Activated effector memory CD4-positive, alpha-beta T cell treated with anti-CD3 and anti-CD28 coated beads, Interleukin-2, amount 50 U/mL, for 16 hours (primary cell): ENCODE measurements at regions not wholly inside any gene's neighbourhood (a gene's known extent, or its start where the extent isn't known, plus 50 kb on each side); places are given as distances from the start of the nearest gene placed in this dataset.
A peak's percentile ranks its signal among the peaks of the same experiment; 100 is the strongest.

ENCODE experiments used
- DNase-seq: peaks from one replicate; pipeline ENCODE4 v3.0.0-alpha.2; 2020

DNA sequence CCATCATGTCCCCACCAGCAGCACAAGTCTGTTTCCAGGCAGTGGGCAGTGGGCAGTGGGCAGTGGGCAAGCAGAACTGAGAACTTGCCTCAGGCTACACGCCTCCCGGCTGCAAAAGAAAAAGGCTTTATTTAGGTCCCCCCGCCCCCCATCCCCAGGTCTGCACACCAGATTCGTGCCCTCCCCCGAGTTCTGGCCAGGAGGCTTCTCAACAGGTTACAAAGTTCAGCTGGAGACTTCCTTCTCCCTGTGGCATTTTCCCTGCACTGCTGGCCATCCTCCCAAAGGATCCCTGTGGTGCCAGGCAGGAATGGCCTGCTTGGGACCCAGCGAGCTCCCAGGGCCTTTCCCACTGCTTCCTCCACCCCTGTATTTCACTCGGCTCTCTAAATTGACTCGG is 97.0 kb upstream of the TRIM2 start:
- DNase-seq = no peak

DNA sequence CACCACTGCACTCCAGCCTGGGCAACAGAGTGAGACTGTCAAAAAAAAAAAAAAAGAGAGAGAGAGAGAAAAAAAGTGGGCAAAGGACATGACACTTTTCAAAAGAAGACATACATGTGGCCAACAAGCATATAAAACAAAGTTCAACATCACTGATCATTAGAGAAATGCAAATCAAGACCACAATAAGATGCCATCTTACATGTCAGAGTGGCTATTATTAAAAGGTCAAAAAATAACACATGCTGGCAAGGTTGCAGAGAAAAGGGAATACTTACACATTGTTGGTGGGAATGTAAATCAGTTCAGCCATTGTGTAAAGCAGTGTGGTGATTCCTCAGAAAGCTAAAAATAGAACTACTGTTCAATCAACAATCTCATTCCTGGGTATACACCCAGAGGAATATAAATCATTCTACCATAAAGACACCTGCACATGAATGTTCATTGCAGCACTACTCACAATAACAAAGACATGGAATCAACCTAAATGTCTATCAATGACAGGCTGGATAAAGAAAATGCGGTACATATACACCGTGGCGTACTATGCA is 94.9 kb upstream of the TRIM2 start:
- no peak for DNase-seq

DNA sequence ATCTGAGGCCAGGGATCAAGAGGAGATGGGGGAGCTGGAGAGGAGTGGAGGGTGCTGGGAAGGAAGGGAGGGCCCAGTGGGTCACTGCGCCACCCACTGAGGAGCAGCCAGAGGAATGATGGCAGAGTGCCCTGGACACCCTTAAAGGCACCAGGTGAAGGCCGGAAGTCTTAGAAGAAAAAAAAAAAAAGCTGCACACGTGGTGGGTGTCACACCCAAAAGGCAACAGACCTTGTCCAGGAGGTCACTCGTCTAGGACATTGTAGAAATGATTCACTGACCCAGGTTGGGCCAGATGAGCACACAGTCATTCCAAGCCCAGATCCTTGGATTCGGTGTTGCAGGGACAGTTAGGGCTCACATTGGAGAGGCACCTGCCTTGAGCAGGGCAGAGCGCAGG is 93.5 kb upstream of the TRIM2 start:
- no peak for DNase-seq

DNA sequence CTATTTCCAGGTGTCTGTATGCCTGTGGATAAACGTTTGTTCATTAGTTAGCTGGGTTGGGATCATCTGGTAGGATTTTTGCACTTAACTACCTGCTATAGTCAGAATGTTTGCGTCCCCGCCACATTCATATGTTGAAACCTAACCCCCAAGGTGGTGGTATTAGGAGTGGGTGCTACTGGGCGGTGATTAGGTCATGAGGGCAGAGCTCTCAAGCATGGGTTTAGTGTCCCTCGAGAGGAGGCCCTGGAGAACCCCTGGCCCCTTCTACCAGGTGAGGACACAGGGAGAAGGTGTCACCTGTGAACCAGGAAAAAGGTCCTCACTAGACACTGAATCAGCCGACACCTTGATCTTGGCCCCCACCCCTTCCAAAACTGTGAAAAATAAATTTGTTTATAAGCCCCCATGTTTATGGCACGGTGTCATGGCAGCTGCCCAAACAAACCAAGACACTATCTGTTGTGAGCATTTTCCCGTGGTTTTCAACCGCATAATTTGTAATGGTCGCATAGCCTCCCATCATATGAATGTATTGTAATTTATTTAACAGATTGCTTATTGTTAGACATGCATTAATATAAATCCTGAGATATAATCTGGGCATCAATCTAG is 92.7 kb upstream of the TRIM2 start:
- DNase-seq = no peak

DNA sequence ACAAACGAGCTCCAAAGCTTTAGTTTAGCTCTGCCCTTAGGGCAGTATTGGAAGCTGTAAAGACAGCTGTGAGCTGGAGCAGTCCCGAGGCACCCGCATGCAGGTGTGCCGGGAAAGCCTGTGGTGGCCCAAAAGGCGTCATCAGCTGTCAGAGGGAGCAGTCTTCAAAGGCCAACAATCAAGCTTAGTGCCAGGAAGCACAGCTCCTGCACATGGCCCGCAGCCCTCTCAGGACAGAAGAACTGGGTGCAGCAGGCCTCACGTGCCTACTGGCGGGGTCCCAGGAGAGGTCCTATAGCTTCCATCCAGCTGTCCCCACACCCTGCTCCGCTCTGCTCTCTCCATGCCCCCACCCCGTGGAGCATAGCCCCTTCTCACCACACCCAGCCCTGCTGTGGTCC is 92.2 kb upstream of the TRIM2 start:
- DNase-seq = no peak

DNA sequence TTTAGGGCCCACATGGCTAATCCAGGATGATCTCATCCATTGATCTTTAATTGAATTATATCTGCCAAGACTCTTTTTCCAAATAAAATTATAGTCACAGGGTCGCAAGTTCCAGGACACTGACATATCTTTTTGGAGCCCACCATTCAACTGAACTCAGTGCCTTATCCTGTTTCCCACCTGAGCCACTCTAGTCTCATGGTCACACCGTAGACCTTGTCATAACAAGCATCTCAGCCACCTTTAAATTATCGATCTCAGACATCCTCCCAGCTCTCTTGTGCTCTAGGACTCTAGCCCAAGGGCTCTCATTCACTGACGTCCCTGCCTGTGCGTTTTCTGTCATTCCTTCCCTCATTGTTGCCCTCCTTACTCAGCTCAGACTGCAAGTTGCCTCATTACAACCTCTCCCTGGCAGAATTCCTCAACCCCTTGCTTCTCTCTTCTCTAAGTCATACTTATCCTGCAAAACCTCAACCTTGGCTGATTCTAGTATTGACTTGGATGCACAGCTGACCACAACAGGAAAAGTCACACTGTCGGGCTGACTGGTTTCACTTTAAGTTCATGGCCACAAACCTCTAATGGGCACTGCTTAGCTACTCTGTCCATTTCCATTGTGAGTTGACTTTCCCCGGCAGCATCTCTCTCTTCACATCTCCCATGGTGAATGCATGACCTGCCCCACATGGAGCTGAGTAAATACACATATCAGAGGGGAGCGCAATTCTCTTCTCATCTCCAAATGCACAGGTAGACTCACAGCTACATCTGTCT is 91.0 kb upstream of the TRIM2 start:
- no peak for DNase-seq

DNA sequence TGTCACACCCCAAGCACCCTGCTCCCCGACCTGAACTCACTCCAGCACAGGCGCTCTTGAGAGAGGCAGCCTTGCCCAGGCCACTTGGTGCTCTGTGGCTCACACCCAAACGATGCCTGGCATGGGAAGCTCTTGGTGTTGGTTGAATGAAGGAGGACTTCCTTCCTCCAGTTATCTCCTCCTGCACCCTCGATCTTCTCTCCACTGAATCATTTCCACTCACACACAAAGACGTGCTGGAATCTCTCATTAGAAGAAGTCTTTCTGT is 90.5 kb upstream of the TRIM2 start:
- DNase-seq = no peak

DNA sequence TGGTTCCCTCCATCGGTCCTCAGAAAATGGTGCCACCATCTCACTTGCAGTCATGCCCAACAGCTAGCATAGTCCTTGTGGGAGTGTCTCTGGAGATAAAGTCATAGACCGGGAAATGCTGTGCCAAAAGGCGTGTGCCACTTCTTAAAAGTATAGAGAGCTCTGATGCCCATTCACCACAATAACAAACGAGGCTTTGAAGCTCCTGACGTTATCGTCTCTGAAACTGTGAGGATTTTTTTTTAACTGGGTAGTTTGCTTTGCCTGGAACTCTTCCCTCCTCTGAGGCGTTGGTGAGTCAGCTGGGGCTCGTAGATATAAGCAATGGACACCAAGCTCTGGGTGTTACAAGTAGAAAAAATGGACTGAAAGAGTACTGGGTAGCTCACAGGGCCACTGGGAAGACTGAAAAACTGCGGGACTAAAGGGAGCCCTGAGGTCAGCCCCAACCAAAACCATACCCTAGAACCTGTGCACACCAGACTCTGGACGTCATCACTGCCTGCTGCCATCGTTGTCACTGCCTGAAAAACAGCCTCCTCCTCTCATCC is 89.4 kb upstream of the TRIM2 start:
- peak; percentile 77 for DNase-seq

DNA sequence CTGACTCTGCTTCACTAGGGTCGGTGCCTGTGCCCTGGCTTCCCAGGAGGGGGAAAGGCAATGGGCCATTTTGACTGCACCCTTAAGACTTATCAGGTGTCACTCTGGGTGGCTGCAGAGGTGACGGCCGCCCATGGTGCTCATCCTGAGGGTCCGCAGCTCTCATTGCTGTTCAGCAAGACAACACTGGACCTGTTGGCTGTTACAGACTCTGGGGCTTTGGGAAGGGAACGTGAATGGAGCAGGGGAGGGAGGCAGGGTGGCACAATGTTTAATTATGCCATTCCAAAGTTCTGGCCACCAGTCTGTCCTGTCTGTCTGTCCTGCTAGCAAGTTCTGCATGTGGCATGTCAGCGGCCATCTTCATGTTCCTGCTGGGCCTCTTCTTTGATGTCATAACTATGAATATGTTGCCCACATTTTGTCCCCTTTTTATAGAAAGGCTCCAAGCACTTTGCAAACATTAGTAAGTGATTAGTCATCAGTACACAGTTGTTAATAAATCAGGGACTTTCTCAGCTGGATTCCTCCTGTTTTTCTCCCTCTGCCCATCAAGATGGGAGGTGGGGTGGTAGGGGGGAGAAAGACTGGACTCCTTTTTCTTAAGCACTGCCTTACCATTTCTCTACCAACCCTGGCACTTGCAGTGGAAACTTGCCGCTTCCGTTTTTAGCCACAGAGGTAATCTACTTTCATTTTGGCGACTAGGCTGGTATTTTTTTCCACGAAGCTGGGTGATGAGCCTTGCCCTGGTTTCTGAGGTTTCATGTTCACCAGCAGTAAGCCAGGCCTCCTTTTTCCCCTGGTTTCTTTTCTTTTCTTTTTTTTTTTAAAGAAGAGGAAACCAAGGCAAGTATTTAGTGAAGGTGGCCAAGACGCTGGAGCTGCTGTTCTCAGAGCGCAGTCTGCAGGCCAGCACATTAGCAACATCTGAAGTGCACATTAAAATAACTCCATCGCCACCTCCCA is 88.6 kb upstream of the TRIM2 start:
- DNase-seq = peak; percentile 89

DNA sequence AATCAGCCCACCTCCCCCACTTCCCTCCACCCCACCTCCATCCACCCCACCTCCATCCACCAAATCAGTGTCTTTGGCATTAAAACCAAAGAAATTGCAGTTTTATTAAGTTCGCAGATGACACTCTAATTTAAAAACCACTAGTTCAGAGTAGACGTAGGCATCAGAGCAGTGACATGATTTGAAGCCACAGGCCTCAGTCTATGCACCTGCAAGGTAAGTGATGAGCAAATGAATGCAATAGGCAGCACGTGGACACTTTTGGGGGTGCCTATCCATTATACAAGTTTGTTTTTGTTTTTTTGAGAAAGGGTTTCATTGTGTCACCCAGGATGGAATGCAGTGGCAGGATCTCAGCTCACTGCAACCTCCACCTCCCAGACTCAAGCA is 88.0 kb upstream of the TRIM2 start:
- no peak for DNase-seq

DNA sequence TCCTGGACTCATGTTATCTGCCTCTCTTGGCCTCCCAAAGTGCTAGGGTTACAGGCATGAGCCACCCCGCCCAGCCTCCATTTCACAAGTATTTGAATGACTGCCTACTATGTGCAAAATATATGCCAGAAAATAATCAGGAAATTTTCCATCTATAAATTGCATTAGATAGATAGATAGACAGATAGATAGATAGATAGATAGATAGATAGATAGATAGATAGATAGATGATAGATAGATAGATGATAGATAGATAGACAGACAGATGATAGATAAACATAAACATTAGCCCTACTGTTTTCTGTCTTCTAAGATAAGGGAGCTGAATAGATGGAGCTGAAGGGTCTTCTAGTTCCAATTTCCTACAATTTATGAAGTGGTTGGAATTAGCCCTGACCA is 87.4 kb upstream of the TRIM2 start:
- DNase-seq = no peak

DNA sequence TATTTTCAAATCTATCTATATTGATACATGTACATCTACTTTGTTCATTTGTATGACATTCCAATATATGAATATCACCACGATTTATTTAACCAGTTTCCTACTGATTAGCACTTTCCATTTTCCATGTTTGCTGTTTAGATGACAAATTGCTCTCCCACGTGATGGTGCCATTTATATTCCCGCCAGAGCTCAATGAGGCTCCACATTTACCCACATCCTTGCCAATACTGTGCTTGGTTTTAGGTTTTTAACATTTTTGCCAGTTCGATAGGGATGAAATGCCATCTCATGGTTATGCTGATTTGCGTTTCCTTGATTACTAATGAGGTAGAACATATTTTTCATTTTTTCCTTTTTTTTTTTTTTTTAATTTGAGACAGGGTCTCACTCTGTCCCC is 86.7 kb upstream of the TRIM2 start:
- no peak for DNase-seq

DNA sequence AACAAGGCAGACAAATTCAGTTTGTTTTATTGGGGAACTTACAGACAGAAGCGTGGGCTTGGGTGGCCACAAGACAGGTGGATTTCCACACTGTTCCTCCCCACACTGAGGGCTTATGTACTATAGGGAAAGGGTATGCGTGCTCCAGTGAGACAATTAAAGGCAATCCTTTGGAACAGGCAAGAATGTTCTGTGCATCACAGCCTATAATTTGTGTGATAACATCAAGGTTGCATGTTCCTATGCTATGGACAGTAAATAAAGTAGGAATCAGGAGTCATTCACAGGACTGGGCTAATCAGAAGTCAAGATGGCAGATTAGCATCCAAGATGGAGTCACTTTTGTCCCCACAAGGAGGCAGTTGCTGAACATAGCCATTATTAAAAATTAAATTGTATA is 84.6 kb upstream of the TRIM2 start:
- DNase-seq = no peak

DNA sequence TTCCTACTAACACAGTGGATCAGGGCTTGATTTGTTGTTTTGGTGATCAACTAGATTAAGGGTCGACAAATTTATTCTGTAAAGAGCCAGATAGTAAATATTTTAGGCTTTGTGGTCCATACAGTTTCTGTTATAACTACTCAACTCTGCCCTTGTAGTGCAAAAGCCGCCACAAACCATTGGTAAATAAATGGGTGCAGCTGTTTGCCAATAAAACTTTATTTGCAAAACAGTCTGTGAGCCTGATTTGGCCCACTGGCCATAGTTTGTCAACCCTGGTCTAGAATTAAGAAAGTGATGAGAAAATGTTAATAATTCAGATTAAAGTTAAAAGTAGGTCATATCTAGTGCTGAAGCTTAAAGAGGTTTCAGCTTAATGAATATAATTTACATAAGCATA is 84.0 kb upstream of the TRIM2 start:
- no peak for DNase-seq

DNA sequence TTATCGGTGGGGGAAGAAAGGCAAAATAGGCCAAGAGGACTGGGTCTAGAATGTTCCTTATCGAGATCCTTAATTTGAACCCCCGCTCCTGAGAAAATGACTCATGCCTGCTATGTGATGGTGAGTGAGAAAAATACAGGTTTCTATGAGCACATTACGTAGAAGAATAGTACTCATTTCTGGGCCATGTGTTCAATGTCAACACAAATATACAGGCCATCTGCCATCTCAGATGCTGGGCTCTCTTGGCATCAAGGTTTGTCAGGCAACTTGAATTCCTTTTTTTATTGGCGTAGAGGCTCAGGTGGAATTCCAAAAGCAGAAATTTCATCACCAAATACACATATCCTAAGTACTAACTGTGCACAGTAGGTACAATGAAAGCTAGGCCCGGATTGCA is 81.4 kb upstream of the TRIM2 start:
- no peak for DNase-seq

DNA sequence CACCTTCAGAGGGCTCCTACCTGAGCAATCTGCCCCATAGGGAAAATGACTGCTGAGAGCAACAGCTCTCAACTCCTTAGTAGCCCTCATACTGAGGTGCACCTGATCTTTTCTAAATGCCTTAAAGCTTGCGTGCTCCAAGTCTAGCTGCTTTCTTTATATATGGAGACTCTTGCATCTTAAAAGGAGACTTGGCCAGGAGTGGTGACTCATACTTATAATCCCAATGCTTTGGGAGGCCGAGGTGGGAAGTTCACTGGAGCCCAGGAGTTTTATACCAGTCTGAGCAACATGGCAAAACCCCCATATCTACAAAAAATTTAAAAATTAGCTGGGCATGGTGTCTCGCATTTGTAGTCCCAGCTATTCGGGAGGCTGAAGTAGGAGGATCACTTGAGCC is 78.1 kb upstream of the TRIM2 start:
- no peak for DNase-seq

DNA sequence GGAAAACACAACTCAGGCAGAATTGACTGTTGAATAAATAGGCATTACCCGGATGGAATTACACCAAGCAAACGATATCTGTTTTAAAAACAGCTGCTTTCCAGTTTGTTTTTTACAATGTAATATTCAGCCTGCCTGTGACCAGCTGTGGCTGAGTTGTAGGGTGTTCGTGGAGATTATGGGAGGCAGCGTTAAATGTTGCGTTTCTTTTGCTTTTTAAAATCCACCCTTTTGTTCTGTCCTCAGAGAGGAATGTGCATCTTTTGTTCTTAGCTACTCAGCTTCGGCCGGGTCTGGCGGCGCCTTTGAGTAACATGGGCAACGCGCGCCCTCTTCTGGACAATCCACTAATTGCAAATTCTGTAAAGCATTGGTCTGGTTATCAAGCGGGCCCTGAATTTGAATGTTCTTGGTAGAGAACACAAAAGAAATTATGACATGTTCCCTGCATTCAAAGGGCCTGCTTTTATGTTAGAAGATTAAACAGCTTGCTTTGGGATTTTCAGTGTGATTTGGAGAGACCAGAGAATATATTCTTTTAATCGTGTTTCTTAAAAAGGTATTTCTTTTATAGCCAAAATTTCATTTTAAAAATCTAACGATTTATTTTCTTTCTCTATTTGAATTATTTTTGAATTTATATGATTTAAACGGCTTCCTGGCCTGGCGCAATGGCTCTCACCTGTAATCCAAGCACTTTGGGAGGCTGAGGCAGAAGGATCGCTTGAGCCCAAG is 76.3 kb upstream of the TRIM2 start:
- peak; percentile 90 for DNase-seq

DNA sequence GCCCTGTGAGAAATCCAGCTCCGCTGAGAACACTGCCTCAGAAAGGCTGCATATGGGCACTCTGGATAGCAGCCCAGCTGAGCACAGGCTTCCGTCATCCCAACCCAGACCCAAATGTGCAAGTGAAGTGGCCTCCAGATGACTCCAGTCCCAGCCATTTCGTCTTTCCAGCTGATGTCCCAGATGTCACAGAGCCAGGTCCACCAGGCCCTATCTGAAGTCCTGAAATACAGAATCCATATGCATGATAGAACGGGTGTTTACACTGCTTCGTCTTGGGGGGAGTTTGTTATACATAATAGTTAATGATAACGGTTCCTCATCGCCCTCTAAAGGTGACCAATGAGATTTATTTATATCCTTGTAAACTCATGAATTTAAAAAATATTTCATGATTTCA is 72.6 kb upstream of the TRIM2 start:
- no peak for DNase-seq

DNA sequence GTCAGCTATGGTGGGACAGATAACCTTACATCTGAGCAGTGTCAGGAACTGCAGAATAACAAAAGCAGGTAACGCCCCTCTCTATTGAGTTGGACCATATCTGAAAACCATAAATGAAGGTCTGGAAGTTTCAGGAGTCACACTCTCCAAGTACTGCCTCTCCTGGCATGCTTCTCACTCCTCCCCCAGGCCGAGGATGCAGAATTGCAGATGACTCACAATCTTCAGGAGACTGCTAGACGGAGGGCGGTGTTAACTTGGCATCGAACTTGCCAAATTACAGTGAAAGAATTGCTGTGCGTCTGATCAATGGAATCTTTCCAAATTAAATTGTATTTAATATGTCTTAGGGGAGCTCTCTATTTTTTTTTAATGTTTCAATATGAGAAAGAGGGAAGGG is 67.1 kb upstream of the TRIM2 start:
- no peak for DNase-seq

DNA sequence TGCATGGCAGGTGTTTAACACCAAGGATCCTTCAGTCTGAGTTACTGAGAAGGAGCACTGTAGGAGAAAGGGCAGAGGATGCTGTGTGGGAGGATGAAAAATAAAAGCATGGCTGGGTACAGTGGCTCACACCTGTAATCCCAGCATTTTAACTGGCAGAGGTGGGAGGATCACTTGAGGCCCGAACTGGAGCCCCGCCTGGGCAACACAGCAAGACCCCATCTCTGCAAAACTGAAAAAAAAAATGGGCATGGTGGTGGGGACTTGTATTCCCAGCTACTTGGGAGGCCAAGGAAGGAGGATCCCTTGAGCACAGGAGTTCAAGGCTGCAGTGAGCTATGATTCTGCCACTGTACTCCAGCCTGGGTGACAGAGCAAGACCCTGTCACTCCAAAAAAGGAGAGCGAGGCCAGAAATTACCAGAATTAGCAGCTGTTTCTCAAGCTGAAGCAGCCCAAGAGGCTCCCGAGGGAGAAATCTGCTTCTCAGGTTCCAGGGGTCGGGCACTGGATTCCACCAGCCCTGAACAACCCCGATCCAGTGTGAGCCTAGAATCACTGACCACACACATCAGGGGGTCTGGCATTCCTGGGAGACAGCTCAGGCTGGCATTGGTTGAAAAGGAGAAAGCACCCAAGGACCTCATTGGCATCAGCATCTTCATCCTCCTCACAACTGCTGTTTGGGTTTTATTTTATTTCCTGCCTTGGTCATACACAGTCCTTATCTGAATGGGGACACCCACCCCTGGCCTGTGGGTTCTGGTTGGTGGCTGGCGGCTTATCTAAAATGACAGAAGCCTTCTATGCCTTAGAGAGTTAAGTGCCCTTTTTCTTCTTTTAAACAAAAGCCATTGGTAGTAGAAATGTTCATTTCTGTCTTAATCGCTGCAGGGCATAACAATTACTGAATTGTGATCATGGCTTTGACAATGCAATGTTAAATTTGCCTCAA is 66.3 kb upstream of the TRIM2 start:
- no peak for DNase-seq

DNA sequence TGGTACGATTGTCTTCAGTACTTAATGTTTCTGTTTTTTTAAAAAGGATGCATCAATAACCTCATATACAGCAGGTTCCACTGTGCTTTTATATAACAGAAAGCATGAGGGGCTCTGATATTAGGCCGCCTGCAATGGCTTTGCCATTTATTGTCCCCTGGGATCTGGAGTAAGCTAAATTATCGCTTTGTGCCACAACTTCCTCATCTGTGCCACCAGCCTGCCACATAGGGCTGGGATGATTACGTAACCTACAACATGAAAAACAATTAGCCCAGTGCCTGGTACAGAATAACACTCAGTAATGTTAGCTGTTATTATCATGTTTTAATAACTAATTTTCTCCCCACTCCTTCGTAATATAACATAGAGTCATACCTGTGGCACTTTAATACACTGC is 65.5 kb upstream of the TRIM2 start:
- DNase-seq = no peak

DNA sequence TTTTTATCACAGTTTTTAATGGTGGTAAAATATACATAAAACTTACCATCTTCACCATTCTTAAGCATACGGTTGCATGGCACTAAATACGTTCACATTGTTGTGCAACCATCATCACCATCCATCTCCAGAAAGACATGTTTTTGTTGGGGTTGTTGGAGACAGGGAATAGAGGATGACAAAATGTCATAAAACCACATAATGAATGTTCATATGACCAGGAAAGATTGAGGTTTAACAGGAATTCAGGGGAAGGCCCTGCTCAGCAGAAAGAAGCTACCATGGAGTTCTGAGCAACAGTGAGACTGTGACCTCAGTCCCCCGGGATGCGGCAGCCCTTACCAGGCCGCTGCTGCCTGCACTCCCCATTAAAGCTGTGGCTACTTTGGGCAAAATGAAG is 63.9 kb upstream of the TRIM2 start:
- DNase-seq = no peak
